ENCODE measurements at regions not wholly inside any gene's neighbourhood (a gene's known extent, or its start where the extent isn't known, plus 50 kb on each side); places are given as distances from the start of the nearest gene placed in this dataset.

DNA sequence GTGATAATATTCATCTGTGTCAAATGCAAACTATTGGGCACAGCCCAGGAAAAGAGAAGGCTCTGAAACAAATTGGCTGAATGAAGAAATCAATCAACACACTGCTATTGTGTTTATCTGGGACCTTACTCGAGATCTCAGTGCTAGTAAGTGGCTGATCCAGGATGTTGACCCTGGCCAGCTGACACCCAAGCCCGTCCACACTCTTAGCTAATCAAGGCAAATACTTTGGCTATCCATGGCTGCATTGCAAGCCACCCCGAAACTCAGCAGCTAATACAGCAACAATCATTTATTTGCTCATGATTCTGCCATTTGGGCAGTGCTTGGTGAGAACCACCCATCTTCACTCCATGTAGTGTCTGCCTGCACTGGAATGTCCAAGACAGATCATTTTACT, 74.1 kb upstream of the UBE3A start:
- Histone ChIP-seq H3K27me3 (ENCODE audit: control insufficient read depth in 2 of 2, insufficient read depth in 2 of 2, low read length in 2 of 2) (no peaks in the 10 kb centered on the region), H3K36me3 (ENCODE audit: control insufficient read depth in 2 of 2, insufficient read depth in 2 of 2, low read length in 2 of 2) (no peaks in the 10 kb centered on the region), H3K4me1 (ENCODE audit: control insufficient read depth in 2 of 2, insufficient read depth in 2 of 2, low read length in 2 of 2) (no peaks in the 10 kb centered on the region), H3K27ac (ENCODE audit: low read depth in 2 of 2, low read length in 2 of 2) (no peak overlapping the region), H3K4me3 (ENCODE audit: low read length in 2 of 2) (no peak overlapping the region), H3K9ac (ENCODE audit: low read depth in 1 of 2, low read length in 2 of 2) (no peak overlapping the region), H3K9me3 (ENCODE audit: control insufficient read depth in 2 of 2, low read length in 2 of 2) (peaks cover 0 to 6% of the 10 kb centered on the region in 2 donors)

DNA sequence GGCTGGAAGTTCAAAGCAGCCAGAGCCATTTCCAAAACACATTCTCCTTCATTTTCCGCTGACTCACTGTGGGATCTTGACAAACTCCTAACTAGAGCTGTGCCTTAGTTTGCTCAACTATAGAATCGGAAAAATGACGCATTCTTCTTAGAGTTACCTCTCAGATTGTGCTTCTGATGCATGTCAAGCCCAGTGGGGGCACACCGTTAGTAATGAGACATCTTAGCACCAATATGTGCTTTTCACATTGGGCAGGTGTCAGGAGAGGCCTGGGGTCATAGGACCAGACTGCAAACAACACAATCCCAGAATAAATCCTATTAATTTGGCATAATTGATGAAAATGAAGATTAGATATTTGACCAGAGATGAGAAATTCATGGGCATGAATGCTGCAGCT, 71.3 kb upstream of the UBE3A start:
- no peaks in the 10 kb centered on the region for H3K36me3 ChIP-seq (ENCODE audit: control insufficient read depth in 2 of 2, insufficient read depth in 2 of 2, low read length in 2 of 2)
- H3K4me3 ChIP-seq (ENCODE audit: low read length in 2 of 2): no peak overlapping the region
- H3K9me3 ChIP-seq (ENCODE audit: control insufficient read depth in 2 of 2, low read length in 2 of 2): no peaks in the 10 kb centered on the region
- H3K27ac ChIP-seq (ENCODE audit: low read depth in 2 of 2, low read length in 2 of 2): no peak overlapping the region
- no peaks in the 10 kb centered on the region for H3K27me3 ChIP-seq (ENCODE audit: control insufficient read depth in 2 of 2, insufficient read depth in 2 of 2, low read length in 2 of 2)
- H3K4me1 ChIP-seq (ENCODE audit: control insufficient read depth in 2 of 2, insufficient read depth in 2 of 2, low read length in 2 of 2): no peaks in the 10 kb centered on the region
- no peak overlapping the region for H3K9ac ChIP-seq (ENCODE audit: low read depth in 1 of 2, low read length in 2 of 2)

DNA sequence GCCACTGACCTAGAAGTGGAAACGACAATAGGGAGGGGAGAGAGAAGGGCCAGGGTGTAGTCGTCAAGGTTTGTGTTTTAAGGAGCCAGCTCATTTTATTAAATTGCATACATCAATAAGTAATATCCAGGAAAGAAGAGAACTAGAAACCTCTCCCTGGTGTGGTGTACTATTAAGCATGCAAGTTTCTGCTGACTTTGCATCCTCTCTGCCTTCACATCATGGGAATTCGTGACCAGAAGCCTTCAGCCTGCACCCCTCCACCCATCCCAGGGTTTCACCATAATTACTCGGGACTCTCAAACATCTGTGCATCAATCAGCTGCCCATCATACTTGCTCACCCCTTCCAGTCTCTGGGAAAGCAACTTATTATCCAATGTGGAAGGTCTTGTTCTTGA, 70.9 kb upstream of the UBE3A start:
- no peaks in the 10 kb centered on the region for H3K36me3 ChIP-seq (ENCODE audit: control insufficient read depth in 2 of 2, insufficient read depth in 2 of 2, low read length in 2 of 2)
- H3K27me3 ChIP-seq (ENCODE audit: control insufficient read depth in 2 of 2, insufficient read depth in 2 of 2, low read length in 2 of 2): no peaks in the 10 kb centered on the region
- no peak overlapping the region for H3K9ac ChIP-seq (ENCODE audit: low read depth in 1 of 2, low read length in 2 of 2)
- no peaks in the 10 kb centered on the region for H3K9me3 ChIP-seq (ENCODE audit: control insufficient read depth in 2 of 2, low read length in 2 of 2)
- H3K4me3 ChIP-seq (ENCODE audit: low read length in 2 of 2): no peak overlapping the region
- H3K4me1 ChIP-seq (ENCODE audit: control insufficient read depth in 2 of 2, insufficient read depth in 2 of 2, low read length in 2 of 2): no peaks in the 10 kb centered on the region
- no peak overlapping the region for H3K27ac ChIP-seq (ENCODE audit: low read depth in 2 of 2, low read length in 2 of 2)

DNA sequence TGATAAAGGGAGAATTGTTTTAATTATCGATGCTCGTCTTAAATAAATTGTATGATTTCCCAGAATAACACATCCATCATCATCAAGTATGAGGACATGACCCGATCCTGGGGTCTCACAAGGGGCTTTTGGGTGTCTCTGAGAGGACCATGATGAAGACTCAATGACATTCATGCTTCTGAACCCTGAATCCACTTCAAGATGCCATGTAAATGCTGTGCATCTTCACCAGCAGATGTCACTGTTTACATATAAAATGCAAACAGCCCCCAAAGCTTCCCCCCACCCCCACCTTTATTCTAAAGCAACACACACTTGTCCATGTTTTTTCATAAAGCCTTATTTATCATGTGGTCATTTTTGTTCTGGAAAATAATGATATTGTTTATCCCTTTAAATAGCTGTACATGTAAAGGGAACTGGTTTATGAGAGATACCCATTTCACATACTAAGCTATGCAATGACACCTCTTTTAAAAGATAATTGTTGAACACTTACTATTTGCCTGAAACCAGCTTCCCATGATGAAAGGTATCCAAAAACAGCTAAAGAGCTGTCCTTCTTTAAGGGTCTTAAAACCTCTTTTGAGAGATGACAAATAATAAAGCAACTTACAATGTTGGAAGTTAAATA, 69.7 kb upstream of the UBE3A start:
- H3K9me3 ChIP-seq (ENCODE audit: control insufficient read depth in 2 of 2, low read length in 2 of 2): no peaks in the 10 kb centered on the region
- no peak overlapping the region for H3K27ac ChIP-seq (ENCODE audit: low read depth in 2 of 2, low read length in 2 of 2)
- no peak overlapping the region for H3K4me3 ChIP-seq (ENCODE audit: low read length in 2 of 2)
- H3K27me3 ChIP-seq (ENCODE audit: control insufficient read depth in 2 of 2, insufficient read depth in 2 of 2, low read length in 2 of 2): no peaks in the 10 kb centered on the region
- no peaks in the 10 kb centered on the region for H3K36me3 ChIP-seq (ENCODE audit: control insufficient read depth in 2 of 2, insufficient read depth in 2 of 2, low read length in 2 of 2)
- no peak overlapping the region for H3K9ac ChIP-seq (ENCODE audit: low read depth in 1 of 2, low read length in 2 of 2)
- H3K4me1 ChIP-seq (ENCODE audit: control insufficient read depth in 2 of 2, insufficient read depth in 2 of 2, low read length in 2 of 2): no peaks in the 10 kb centered on the region

DNA sequence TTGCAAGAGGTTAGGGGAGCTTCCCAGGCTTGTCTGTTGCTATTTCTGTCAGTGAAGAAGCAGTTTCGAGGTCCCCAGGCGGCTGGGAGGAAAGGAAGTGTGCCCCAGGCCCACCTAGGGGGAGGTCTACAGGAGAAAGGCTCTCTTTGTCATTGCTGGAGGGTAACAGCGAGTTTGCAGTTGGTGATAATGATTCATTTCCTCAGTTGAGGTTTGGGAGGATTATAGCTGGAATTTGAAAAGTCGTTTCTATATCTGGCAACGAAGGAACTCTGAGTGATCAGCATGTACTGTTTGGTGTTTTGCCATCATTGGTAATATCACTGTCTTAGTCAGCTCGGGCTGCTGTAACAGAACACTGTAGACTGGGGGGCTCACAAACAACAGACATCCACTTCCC, 65.5 kb upstream of the UBE3A start:
- Histone ChIP-seq H3K9me3 (ENCODE audit: control insufficient read depth in 2 of 2, low read length in 2 of 2) (no peaks in the 10 kb centered on the region), H3K4me3 (ENCODE audit: low read length in 2 of 2) (no peak overlapping the region), H3K4me1 (ENCODE audit: control insufficient read depth in 2 of 2, insufficient read depth in 2 of 2, low read length in 2 of 2) (no peaks in the 10 kb centered on the region), H3K27ac (ENCODE audit: low read depth in 2 of 2, low read length in 2 of 2) (no peak overlapping the region), H3K9ac (ENCODE audit: low read depth in 1 of 2, low read length in 2 of 2) (no peak overlapping the region), H3K27me3 (ENCODE audit: control insufficient read depth in 2 of 2, insufficient read depth in 2 of 2, low read length in 2 of 2) (no peaks in the 10 kb centered on the region), H3K36me3 (ENCODE audit: control insufficient read depth in 2 of 2, insufficient read depth in 2 of 2, low read length in 2 of 2) (no peaks in the 10 kb centered on the region)

DNA sequence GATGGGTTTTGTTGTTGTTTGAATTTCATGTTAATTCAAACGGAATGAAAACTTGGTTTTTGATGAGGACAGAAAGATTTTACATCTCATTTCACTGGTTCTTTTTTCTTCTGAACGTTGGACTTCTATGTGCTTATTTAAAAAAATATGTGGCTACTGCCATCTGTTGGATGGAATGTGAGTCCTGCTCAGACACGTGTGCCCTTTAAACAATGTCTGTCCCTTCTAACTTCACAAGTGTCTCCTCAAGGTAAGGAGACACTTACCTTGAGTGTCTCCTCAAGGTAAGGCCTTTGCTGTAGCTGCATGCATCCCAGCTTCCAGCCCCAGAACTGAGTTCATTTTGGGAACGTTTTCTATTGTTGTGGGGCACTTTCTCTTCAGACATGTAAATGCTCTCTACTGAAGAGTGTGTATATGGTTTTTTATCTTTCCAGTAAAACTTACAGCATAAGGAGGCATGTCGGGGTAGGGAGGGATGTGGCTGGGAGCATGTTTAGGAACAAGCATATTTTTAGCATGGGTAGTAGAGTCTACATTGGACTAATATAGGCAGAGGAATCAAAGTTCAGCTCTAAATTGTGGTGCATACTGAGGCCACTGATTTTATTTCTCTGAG, 63.1 kb upstream of the UBE3A start:
- Histone ChIP-seq H3K9me3 (ENCODE audit: control insufficient read depth in 2 of 2, low read length in 2 of 2) (no peaks in the 10 kb centered on the region), H3K36me3 (ENCODE audit: control insufficient read depth in 2 of 2, insufficient read depth in 2 of 2, low read length in 2 of 2) (no peaks in the 10 kb centered on the region), H3K9ac (ENCODE audit: low read depth in 1 of 2, low read length in 2 of 2) (no peak overlapping the region), H3K4me3 (ENCODE audit: low read length in 2 of 2) (no peak overlapping the region), H3K27ac (ENCODE audit: low read depth in 2 of 2, low read length in 2 of 2) (no peak overlapping the region), H3K4me1 (ENCODE audit: control insufficient read depth in 2 of 2, insufficient read depth in 2 of 2, low read length in 2 of 2) (no peaks in the 10 kb centered on the region), H3K27me3 (ENCODE audit: control insufficient read depth in 2 of 2, insufficient read depth in 2 of 2, low read length in 2 of 2) (no peaks in the 10 kb centered on the region)

DNA sequence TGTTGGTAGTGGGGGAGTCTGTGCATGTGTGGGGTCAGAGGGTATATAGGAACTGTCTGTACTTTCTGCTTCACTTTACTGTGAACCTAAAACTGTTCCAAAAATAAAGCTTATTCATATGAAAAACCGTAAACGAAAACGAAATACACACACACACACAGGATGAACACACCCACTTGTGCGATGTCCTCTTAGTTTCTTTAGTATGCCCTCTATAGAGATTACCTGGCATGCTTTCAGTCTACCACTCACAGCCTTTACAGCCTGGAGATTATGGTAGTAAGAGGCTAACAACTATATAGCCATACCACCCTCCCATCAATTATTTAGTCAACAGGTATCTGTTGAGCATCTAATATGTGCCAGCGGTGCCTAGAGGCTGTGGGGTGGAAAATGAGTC, 60.0 kb upstream of the UBE3A start:
- Histone ChIP-seq H3K9me3 (ENCODE audit: control insufficient read depth in 2 of 2, low read length in 2 of 2) (no peaks in the 10 kb centered on the region), H3K9ac (ENCODE audit: low read depth in 1 of 2, low read length in 2 of 2) (no peak overlapping the region), H3K27me3 (ENCODE audit: control insufficient read depth in 2 of 2, insufficient read depth in 2 of 2, low read length in 2 of 2) (no peaks in the 10 kb centered on the region), H3K4me1 (ENCODE audit: control insufficient read depth in 2 of 2, insufficient read depth in 2 of 2, low read length in 2 of 2) (no peaks in the 10 kb centered on the region), H3K36me3 (ENCODE audit: control insufficient read depth in 2 of 2, insufficient read depth in 2 of 2, low read length in 2 of 2) (no peaks in the 10 kb centered on the region), H3K27ac (ENCODE audit: low read depth in 2 of 2, low read length in 2 of 2) (no peak overlapping the region), H3K4me3 (ENCODE audit: low read length in 2 of 2) (no peak overlapping the region)

DNA sequence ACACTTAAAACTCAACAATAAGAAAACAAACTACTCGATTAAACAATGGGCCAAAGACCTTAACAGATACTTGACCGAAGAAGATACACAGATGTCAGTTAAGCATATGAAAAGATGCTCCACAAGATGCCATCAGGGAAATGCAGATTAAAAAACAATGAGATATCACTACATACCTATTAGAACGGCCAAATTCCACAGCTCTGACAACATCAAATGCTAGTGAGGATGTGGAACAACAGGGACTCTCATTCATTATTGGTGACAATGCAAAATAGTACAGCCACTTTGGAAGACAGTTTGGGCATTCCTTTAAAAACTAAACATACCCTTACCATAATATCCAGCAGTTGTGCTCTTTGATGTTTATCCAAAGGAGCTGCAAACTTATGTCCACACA, 59.1 kb upstream of the UBE3A start:
- no peaks in the 10 kb centered on the region for H3K9me3 ChIP-seq (ENCODE audit: control insufficient read depth in 2 of 2, low read length in 2 of 2)
- no peaks in the 10 kb centered on the region for H3K4me1 ChIP-seq (ENCODE audit: control insufficient read depth in 2 of 2, insufficient read depth in 2 of 2, low read length in 2 of 2)
- no peak overlapping the region for H3K27ac ChIP-seq (ENCODE audit: low read depth in 2 of 2, low read length in 2 of 2)
- H3K36me3 ChIP-seq (ENCODE audit: control insufficient read depth in 2 of 2, insufficient read depth in 2 of 2, low read length in 2 of 2): no peaks in the 10 kb centered on the region
- no peak overlapping the region for H3K4me3 ChIP-seq (ENCODE audit: low read length in 2 of 2)
- no peaks in the 10 kb centered on the region for H3K27me3 ChIP-seq (ENCODE audit: control insufficient read depth in 2 of 2, insufficient read depth in 2 of 2, low read length in 2 of 2)
- H3K9ac ChIP-seq (ENCODE audit: low read depth in 1 of 2, low read length in 2 of 2): no peak overlapping the region

DNA sequence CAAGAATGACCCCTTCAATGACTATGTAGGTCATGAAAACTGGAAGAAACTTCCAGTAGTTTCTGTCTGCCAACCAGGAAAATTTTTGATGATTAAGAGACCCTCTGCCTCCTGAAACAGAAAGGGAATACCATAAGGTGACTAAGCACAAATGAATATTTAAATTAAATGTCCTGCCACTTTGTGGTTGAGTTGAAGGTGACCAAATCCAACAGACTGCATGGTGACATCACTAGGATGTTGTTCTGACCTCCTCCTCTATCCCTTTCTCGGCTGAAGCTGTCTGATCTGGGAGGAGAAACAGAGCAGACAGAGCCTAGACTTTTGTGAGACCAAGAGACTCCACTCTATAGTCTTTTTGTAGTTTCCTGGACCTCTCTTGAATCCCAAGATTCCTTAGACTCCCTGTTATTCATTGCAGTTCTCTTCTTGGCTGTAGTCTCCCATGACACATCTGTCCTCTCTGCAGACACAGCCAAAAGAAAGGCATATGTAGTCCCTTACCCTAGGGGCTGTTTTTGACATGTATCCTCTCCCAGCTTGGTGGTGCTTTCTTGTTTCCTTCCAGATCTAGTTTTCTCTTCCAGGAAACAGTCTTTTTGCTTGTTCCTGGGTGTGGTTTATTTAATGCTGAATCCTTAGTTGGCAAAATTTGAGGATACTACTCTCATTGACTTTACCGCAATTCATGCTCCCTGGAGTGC, 55.2 kb upstream of the UBE3A start:
- Histone ChIP-seq H3K9me3 (ENCODE audit: control insufficient read depth in 2 of 2, low read length in 2 of 2) (peaks cover 0 to 2% of the 10 kb centered on the region in 2 donors), H3K27me3 (ENCODE audit: control insufficient read depth in 2 of 2, insufficient read depth in 2 of 2, low read length in 2 of 2) (no peaks in the 10 kb centered on the region), H3K4me3 (ENCODE audit: low read length in 2 of 2) (no peak overlapping the region), H3K27ac (ENCODE audit: low read depth in 2 of 2, low read length in 2 of 2) (no peak overlapping the region), H3K36me3 (ENCODE audit: control insufficient read depth in 2 of 2, insufficient read depth in 2 of 2, low read length in 2 of 2) (no peaks in the 10 kb centered on the region), H3K9ac (ENCODE audit: low read depth in 1 of 2, low read length in 2 of 2) (no peak overlapping the region), H3K4me1 (ENCODE audit: control insufficient read depth in 2 of 2, insufficient read depth in 2 of 2, low read length in 2 of 2) (no peaks in the 10 kb centered on the region)

DNA sequence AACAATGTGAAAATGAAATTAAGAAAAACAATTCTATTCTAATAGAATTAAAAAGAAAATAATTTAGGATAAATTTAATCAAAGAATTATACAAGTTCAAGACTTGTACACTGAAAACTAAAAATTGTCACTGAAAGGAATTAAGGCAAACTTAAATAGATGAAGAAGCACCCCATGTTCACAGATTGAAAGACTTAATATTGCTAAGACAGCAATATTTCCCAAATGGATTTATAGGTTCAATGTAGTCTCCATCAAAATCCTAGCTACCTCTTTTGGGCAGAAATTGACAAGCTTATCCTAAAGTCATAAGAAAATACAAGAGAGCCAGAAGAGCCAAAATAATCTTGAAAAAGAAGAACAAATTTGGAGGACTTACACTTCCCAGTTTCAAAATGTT, 53.5 kb upstream of the UBE3A start:
- Histone ChIP-seq H3K4me3 (ENCODE audit: low read length in 2 of 2) (no peak overlapping the region), H3K9ac (ENCODE audit: low read depth in 1 of 2, low read length in 2 of 2) (no peak overlapping the region), H3K27me3 (ENCODE audit: control insufficient read depth in 2 of 2, insufficient read depth in 2 of 2, low read length in 2 of 2) (no peaks in the 10 kb centered on the region), H3K9me3 (ENCODE audit: control insufficient read depth in 2 of 2, low read length in 2 of 2) (peaks cover 3 to 5% of the 10 kb centered on the region in 2 donors), H3K4me1 (ENCODE audit: control insufficient read depth in 2 of 2, insufficient read depth in 2 of 2, low read length in 2 of 2) (no peaks in the 10 kb centered on the region), H3K36me3 (ENCODE audit: control insufficient read depth in 2 of 2, insufficient read depth in 2 of 2, low read length in 2 of 2) (no peaks in the 10 kb centered on the region), H3K27ac (ENCODE audit: low read depth in 2 of 2, low read length in 2 of 2) (no peak overlapping the region)
